Thyroid gland (tissue), 4 donors: ENCODE measurements at regions not wholly inside any gene's neighbourhood (a gene's known extent, or its start where the extent isn't known, plus 50 kb on each side); places are given as distances from the start of the nearest gene placed in this dataset.

ENCODE experiments used
- DNase-seq, 2 donors: peaks; one replicate each; pipeline ENCODE4 v3.0.0-alpha.2; 2019
- H3K27ac ChIP-seq, 3 donors: fragments of 200-600 bp; sonication (generic); 1 replicate in 2 of 3; 2 replicates in 1 of 3; pipeline ENCODE4 v1.5.1; 2016 to 2019; ENCODE audit warnings: mild to moderate bottlenecking in 1 of 3, moderate library complexity in 1 of 3
- H3K27me3 ChIP-seq: fragments of 200-600 bp; sonication (generic); one replicate; pipeline ENCODE4 v1.5.1; 2019
- H3K36me3 ChIP-seq, 2 donors: fragments of 200-600 bp; sonication (generic); one replicate each; pipeline ENCODE4 v1.5.1; 2016 to 2019
- H3K4me1 ChIP-seq, 2 donors: fragments of 200-600 bp; sonication (generic); one replicate each; pipeline ENCODE4 v1.5.1; 2017 to 2019
- H3K4me3 ChIP-seq, 3 donors: fragments of 200-600 bp; sonication (generic); replicated peaks in 1 of 3; 1 replicate in 2 of 3; 2 replicates in 1 of 3; pipeline ENCODE4 v1.5.1; 2016; ENCODE audit warnings: mild to moderate bottlenecking in 1 of 3
- H3K9me3 ChIP-seq: fragments of 200-600 bp; sonication (generic); one replicate; pipeline ENCODE4 v1.5.1; 2017
- POLR2A ChIP-seq, 2 donors: fragments of 450-650 bp; IDR thresholded peaks; one replicate each; pipeline ENCODE4 v1.6.1; 2017; ENCODE audit warnings: antibody characterized with exemption in 2 of 2, mild to moderate bottlenecking in 2 of 2, moderate library complexity in 1 of 2
- WGBS, 2 donors: methylation state at CpG; one replicate each; pipeline ENCODE4 v1.1.5; 2017; 5-methylcytosine and 5-hydroxymethylcytosine counted together
- intact Hi-C: fragments of 100-400 bp; cut with DNase I; formaldehyde crosslinking; loops from one replicate; pipeline ENCODE4 v1.15.1; 2023
- TF ChIP-seq, protein P1 (sequence below), 6 experiments: fragments of 200-600 bp in 3 of 6; fragments of 450-650 bp in 3 of 6; sonication (generic) in 3 of 6; IDR thresholded peaks; one replicate each; pipeline ENCODE4 v1.5.1; 2016 to 2019; ENCODE audit warnings: antibody characterized with exemption in 6 of 6, mild to moderate bottlenecking in 2 of 6, inconsistent platforms in 1 of 6, moderate library complexity in 1 of 6

DNA sequence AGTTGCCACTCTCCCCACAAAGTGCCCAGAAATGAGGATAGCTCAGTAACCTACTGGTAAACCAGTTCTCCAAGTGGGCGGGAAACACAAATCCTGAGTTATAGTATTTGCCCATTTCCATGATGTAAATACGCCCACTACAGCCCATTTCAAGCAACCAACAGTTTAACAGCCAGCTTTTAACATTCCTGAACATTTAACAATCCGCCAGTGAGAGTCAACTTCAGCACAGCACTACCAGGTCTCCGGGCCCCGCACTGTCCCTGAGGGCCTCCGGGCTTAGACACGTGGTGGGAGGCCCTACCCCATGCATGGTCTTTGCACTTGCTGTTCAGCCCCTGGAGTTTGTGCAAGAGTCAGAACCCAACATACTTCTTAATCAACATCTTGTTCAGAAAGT lies 132.0 kb upstream of the CTTNBP2NL start:
- WGBS, 2 donors: 80 to 84% methylated on average over 7 of the region's 7 CpGs
- H3K36me3 ChIP-seq: no peaks in the 10 kb centered on the region
- H3K4me1 ChIP-seq: peaks cover 14 to 27% of the 10 kb centered on the region in 2 donors
- DNase-seq: no peak
- H3K4me3 ChIP-seq: no peak overlapping the region
- H3K27me3 ChIP-seq: no peaks in the 10 kb centered on the region
- H3K9me3 ChIP-seq: no peaks in the 10 kb centered on the region
- H3K27ac ChIP-seq: peak overlapping the region in 1 of 3 donors; percentile 52
- TF ChIP-seq, protein P1, sequence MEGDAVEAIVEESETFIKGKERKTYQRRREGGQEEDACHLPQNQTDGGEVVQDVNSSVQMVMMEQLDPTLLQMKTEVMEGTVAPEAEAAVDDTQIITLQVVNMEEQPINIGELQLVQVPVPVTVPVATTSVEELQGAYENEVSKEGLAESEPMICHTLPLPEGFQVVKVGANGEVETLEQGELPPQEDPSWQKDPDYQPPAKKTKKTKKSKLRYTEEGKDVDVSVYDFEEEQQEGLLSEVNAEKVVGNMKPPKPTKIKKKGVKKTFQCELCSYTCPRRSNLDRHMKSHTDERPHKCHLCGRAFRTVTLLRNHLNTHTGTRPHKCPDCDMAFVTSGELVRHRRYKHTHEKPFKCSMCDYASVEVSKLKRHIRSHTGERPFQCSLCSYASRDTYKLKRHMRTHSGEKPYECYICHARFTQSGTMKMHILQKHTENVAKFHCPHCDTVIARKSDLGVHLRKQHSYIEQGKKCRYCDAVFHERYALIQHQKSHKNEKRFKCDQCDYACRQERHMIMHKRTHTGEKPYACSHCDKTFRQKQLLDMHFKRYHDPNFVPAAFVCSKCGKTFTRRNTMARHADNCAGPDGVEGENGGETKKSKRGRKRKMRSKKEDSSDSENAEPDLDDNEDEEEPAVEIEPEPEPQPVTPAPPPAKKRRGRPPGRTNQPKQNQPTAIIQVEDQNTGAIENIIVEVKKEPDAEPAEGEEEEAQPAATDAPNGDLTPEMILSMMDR (IDR thresholded peaks at IDR 0.05): no peak
- TF ChIP-seq POLR2A (IDR thresholded peaks at IDR 0.05): no peak
- intact Hi-C loops: no loop called here

DNA sequence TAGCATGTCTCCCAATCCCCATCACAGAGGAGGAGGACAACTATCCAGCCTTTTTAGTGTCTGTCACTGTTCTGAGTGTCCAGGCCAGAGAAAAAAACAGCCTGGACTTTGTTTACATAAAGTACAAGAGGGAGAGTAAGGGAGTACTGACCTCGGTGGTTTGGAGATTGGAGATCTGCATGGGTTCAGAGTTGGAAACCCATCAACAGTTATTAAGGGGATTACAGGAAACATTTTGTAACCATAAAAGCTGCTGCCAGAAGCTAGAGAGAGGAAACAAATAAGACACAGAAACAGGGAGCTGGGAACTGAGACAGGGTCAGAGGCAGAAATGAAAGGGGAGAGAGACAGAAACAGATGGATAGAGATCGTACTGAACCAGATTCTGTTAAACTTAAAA lies 131.5 kb upstream of the CTTNBP2NL start:
- DNase-seq: no peak
- peak overlapping the region in 1 of 3 donors; percentile 52 for H3K27ac ChIP-seq
- peaks cover 14 to 27% of the 10 kb centered on the region in 2 donors for H3K4me1 ChIP-seq
- H3K4me3 ChIP-seq: no peak overlapping the region
- H3K27me3 ChIP-seq: no peaks in the 10 kb centered on the region
- WGBS, 2 donors: 36 to 51% methylated on average over 2 of the region's 2 CpGs
- no peaks in the 10 kb centered on the region for H3K9me3 ChIP-seq
- intact Hi-C loops: no loop called here
- TF ChIP-seq POLR2A (IDR thresholded peaks at IDR 0.05): no peak
- TF ChIP-seq, protein P1 (IDR thresholded peaks at IDR 0.05): no peak
- H3K36me3 ChIP-seq: no peaks in the 10 kb centered on the region

DNA sequence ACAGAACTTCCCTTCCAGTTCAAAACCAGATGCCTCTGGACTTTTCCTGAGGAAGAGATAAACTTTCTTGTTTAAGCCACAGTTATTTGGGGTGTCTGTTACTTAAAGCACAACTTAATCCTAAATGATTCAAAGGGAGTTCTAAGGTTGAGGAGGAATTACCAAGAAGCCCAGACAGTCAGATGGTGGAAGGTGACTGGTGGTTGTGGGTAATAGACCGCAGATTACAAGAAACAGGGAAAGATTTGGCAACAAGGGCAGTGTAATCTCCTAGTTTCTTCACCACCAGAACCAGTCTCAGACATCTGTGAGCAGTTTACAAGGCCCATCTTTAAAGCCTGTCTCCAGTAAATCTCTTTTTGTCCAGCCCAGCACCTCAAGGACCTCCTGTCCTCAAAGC lies 130.1 kb upstream of the CTTNBP2NL start:
- Histone ChIP-seq H3K4me1 (peaks cover 14 to 27% of the 10 kb centered on the region in 2 donors), H3K27me3 (no peaks in the 10 kb centered on the region), H3K27ac (peak overlapping the region in 1 of 3 donors; percentile 20), H3K4me3 (no peak overlapping the region), H3K9me3 (no peaks in the 10 kb centered on the region), H3K36me3 (no peaks in the 10 kb centered on the region)
- 96 to 98% methylated on average over 1 of the region's 1 CpG for WGBS, 2 donors
- no peak for DNase-seq
- intact Hi-C loops: no loop called here
- TF ChIP-seq, protein P1 (IDR thresholded peaks at IDR 0.05): no peak
- TF ChIP-seq POLR2A (IDR thresholded peaks at IDR 0.05): no peak

DNA sequence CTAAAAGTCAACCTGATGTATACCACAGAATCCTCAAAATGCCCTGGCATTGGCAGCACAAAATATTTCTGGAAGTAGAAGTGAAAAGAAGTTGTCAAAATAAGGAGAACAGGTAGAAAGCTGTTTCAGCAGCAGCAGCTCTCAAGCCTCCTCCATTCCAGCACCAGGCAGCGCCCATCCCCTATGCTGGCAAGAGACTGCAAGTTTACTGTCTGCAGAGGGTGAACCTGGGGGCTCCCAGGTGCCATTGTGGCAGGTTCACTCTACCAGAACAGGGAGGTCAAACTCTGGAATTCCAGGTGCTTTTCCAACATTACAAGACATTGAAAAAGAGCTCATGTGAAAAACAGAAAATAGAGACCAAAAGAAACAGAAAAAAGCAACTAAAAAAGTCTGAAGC lies 128.8 kb upstream of the CTTNBP2NL start:
- WGBS, 2 donors: 47 to 56% methylated on average over 1 of the region's 1 CpG
- DNase-seq: peak; percentile 55 to 68
- Histone ChIP-seq H3K36me3 (no peaks in the 10 kb centered on the region), H3K4me3 (no peak overlapping the region), H3K9me3 (no peaks in the 10 kb centered on the region), H3K4me1 (peaks cover 14 to 27% of the 10 kb centered on the region in 2 donors), H3K27ac (peak overlapping the region; percentile 3 to 48 (median 47)), H3K27me3 (no peaks in the 10 kb centered on the region)
- no peak for TF ChIP-seq POLR2A (IDR thresholded peaks at IDR 0.05)
- TF ChIP-seq, protein P1 (IDR thresholded peaks at IDR 0.05): no peak
- intact Hi-C loops: no loop called here

DNA sequence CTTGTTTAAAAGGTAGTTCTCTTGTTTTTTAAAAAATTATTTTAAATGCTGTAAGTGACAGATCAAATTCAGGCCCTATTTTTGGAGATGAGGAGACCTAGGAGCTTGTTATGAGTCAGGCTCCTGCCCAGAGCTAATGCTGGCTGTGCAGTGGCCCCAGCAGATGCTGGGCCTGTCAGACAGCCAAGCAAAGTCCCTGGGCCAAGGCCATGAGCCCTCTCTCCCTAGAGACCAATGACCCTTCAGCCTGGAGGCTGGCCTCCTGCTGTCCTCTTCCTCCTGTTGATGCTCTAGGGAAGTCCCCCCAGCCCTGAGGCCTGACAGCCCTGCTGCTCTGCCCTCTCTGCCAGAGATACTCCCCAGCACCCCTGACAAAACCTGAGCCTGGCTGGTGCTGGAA lies 128.1 kb upstream of the CTTNBP2NL start:
- TF ChIP-seq, protein P1 (IDR thresholded peaks at IDR 0.05): no peak
- no peak for TF ChIP-seq POLR2A (IDR thresholded peaks at IDR 0.05)
- peak overlapping the region in 2 of 3 donors; percentile 47 to 48 for H3K27ac ChIP-seq
- peak; percentile 12 to 17 for DNase-seq
- intact Hi-C loops: no loop called here
- no peaks in the 10 kb centered on the region for H3K9me3 ChIP-seq
- peaks cover 14 to 27% of the 10 kb centered on the region in 2 donors for H3K4me1 ChIP-seq
- H3K4me3 ChIP-seq: no peak overlapping the region
- H3K27me3 ChIP-seq: no peaks in the 10 kb centered on the region
- no peaks in the 10 kb centered on the region for H3K36me3 ChIP-seq
